ENCODE measurements at regions not wholly inside any gene's neighbourhood (a gene's known extent, or its start where the extent isn't known, plus 50 kb on each side); places are given as distances from the start of the nearest gene placed in this dataset.
"Not testable (repeated sequence)": the region's sequence is repeated elsewhere in the genome, so short reads cannot be mapped to it uniquely, and the experiment has no call there.

DNA sequence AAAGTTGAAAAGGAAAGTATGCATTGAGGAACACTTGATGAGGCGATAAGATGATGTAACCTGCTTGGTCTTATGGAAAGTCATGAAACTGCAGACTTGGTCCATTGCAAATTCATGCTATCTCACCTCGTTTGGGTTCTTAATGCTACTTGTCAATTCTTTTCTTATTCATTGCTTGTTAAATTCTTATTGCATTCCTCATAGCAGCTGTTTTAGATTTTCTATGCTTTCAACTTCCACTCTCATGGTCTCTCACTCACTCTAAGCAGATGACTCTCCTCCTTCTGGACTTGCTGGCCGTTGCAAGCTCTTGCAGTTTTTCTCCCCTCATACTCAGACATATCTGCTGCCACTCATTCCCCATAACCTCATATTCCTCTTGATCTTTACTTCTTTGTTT, 67.8 kb upstream of the CSNK1A1L start:
- Mint-ChIP-seq H3K27me3 (ENCODE audit: low read depth) (peaks cover 4% of the 10 kb centered on the region), H3K36me3 (ENCODE audit: low read depth) (no peaks in the 10 kb centered on the region), H3K9me3 (no peaks in the 10 kb centered on the region), H3K4me3 (no peak overlapping the region), H3K4me1 (ENCODE audit: low read depth) (no peaks in the 10 kb centered on the region), H3K27ac (no peak overlapping the region)
- CTCF ChIA-PET = no interaction called here
- no peak for DNase-seq
- intact Hi-C loops (cut with micrococcal nuclease) = no loop called here

DNA sequence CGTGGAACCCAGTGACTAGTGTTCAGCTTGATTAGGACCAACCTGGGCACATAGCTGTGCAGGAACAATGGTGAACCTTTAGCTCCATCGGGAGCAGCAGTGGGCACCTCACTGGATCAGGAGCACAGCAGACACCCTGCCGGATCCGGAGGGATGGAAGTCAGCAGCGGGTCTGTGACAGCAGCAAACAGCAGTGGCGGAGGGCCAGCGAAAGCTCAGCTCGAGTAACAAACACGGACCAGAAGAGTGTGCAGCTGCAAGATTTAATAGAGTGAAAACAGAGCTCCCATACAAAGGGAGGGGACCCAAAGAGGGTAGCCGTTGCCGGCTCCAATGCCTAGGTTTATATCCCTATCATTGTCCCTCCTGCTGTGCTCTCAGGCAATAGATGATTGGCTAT, 66.8 kb upstream of the CSNK1A1L start:
- intact Hi-C loops (cut with micrococcal nuclease); H3K36me3 Mint-ChIP-seq (ENCODE audit: low read depth); H3K9me3 Mint-ChIP-seq; H3K27me3 Mint-ChIP-seq (ENCODE audit: low read depth); H3K4me3 Mint-ChIP-seq; H3K27ac Mint-ChIP-seq; CTCF ChIA-PET; DNase-seq; H3K4me1 Mint-ChIP-seq (ENCODE audit: low read depth): not testable (repeated sequence)

DNA sequence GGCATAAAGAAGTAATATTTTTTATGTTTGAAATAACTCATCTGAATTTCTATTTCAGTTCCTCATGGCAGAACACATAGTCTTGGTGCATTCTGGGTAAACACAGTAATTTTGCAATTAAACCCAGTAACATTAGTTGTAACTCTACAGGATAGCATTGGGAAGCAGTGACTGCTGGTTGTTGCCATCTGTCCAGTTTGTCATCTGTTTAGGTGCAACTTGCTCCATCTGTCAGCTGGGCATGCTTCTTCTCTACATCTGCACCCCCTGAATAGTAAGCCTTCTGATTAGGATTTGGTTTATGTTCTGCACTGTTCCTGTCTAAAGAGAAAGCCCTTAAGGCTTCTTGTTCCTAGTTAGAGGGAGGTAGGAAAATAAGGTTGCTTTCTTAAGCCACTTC, 63.5 kb upstream of the CSNK1A1L start:
- CTCF ChIA-PET = interaction anchor here (0.8 kb wide), 1 partner anchor 11 kb away, joined by 3 read pairs; no protein-coding TSS in a partner anchor

DNA sequence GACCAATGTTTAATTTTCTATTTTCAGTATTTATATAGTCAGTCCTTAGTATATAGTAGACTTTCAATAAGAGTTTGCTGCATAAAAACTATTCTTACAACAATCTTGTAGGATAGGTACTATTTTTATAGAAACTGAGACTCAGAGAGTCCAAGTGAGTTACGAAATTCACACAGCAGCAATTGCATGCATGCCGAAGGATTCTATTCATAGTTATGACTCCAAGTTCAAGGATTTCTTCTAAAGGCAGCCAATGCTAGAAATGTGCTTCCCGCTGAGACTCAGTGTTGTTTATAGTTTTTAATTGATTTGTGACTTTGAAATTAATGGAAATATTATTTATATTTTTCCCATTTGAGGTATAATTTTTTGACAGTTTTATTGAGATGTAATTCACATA, 62.7 kb upstream of the CSNK1A1L start:
- intact Hi-C loops (cut with micrococcal nuclease) = no loop called here
- Mint-ChIP-seq H3K27me3 (ENCODE audit: low read depth) (peaks cover 6% of the 10 kb centered on the region), H3K9me3 (peaks cover 2% of the 10 kb centered on the region), H3K27ac (no peak overlapping the region), H3K36me3 (ENCODE audit: low read depth) (no peaks in the 10 kb centered on the region), H3K4me1 (ENCODE audit: low read depth) (no peaks in the 10 kb centered on the region), H3K4me3 (no peak overlapping the region)
- CTCF ChIA-PET = no interaction called here
- DNase-seq = no peak

More for the DNA sequence above, 63.5 kb upstream of the CSNK1A1L start:
- H3K4me3 Mint-ChIP-seq = no peak overlapping the region
- intact Hi-C loops (cut with micrococcal nuclease) = no loop called here
- no peaks in the 10 kb centered on the region for H3K4me1 Mint-ChIP-seq (ENCODE audit: low read depth)
- DNase-seq = no peak
- H3K27ac Mint-ChIP-seq = no peak overlapping the region
- H3K9me3 Mint-ChIP-seq = peaks cover 2% of the 10 kb centered on the region
- no peaks in the 10 kb centered on the region for H3K36me3 Mint-ChIP-seq (ENCODE audit: low read depth)
- peaks cover 6% of the 10 kb centered on the region for H3K27me3 Mint-ChIP-seq (ENCODE audit: low read depth)

DNA sequence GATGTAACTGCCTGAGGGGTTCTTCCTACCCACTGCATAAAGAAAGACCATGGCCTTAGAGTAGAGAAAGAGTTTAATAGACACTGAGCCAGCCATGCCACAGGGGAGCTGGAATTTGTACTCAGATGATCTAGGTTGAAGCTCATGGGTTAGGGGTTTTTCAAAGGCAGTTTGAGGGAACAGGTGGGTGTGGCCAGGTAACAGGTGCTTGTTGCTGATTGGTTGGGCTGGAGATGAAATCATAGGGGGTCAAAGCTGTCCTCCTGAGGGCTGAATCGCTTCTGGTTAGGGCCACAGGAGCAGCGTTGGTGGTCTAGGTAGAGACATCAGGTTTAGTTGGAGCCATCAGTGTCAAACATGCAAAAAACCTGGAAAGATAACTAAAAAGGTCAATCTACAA, 59.2 kb upstream of the CSNK1A1L start:
- Mint-ChIP-seq H3K4me1 (ENCODE audit: low read depth) (no peaks in the 10 kb centered on the region), H3K4me3 (no peak overlapping the region)
- CTCF ChIA-PET = no interaction called here

DNA sequence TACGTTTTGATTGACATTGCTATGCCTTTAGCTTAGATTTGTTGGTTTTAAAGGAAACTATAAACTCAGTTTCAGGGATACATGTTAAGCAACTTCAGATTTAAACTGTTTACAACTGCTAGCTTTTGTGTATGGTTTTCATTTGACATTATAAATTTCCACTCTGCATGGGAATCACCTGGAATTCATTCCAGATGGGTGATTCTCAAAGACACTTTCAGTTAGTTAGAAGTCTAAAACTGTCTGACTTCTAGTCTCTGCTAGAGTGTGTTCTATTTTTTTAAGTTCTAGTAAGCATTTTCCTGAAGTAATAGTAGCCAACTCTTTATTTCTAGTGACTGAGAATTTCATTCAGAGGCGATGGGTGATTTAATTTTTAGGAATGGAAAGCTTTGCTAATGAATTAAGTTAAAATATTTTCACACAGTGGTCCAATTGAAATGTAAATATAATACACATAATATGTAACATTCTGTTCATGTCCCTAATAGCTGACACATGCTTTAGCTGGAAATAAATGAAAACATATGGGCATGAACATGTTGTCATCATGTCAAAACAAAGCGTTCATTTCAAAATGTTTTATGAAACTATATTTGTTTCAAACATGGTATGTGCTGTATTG, 58.3 kb upstream of the CSNK1A1L start:
- no peaks in the 10 kb centered on the region for H3K4me1 Mint-ChIP-seq (ENCODE audit: low read depth)
- no peak overlapping the region for H3K27ac Mint-ChIP-seq
- DNase-seq = no peak
- intact Hi-C loops (cut with micrococcal nuclease) = no loop called here
- H3K27me3 Mint-ChIP-seq (ENCODE audit: low read depth) = peaks cover 2% of the 10 kb centered on the region
- CTCF ChIA-PET = no interaction called here
- H3K4me3 Mint-ChIP-seq = no peak overlapping the region
- H3K9me3 Mint-ChIP-seq = peaks cover 14% of the 10 kb centered on the region
- no peaks in the 10 kb centered on the region for H3K36me3 Mint-ChIP-seq (ENCODE audit: low read depth)

More for the DNA sequence above, 59.2 kb upstream of the CSNK1A1L start:
- Mint-ChIP-seq H3K27ac (no peak overlapping the region), H3K9me3 (peaks cover 11% of the 10 kb centered on the region), H3K36me3 (ENCODE audit: low read depth) (no peaks in the 10 kb centered on the region), H3K27me3 (ENCODE audit: low read depth) (peaks cover 2% of the 10 kb centered on the region)
- intact Hi-C loops (cut with micrococcal nuclease) = no loop called here
- DNase-seq = no peak

DNA sequence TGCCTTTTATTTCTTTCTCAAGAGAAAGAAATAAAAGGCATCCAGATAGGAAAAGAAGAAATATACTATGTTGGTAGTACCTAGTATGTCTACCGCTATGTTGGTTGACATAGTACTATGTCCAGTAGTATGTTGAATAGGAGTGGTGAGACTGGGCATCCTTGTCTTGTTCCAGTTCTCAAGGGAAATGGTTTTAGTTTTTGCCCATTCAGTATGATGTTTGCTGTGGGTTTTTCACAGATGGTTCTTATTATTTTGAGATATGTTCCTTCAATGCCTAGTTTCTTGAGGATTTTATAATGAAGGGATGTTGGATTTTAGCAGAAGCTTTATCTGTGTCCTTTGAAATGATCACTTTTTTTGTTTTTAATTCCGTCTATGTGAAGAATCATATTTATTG, 53.0 kb upstream of the CSNK1A1L start:
- H3K27ac Mint-ChIP-seq = no peak overlapping the region
- H3K9me3 Mint-ChIP-seq = peaks cover 16% of the 10 kb centered on the region
- CTCF ChIA-PET = no interaction called here
- no peak for DNase-seq
- H3K36me3 Mint-ChIP-seq (ENCODE audit: low read depth) = no peaks in the 10 kb centered on the region
- H3K4me3 Mint-ChIP-seq = no peak overlapping the region
- intact Hi-C loops (cut with micrococcal nuclease) = no loop called here
- H3K27me3 Mint-ChIP-seq (ENCODE audit: low read depth) = no peaks in the 10 kb centered on the region
- no peaks in the 10 kb centered on the region for H3K4me1 Mint-ChIP-seq (ENCODE audit: low read depth)

DNA sequence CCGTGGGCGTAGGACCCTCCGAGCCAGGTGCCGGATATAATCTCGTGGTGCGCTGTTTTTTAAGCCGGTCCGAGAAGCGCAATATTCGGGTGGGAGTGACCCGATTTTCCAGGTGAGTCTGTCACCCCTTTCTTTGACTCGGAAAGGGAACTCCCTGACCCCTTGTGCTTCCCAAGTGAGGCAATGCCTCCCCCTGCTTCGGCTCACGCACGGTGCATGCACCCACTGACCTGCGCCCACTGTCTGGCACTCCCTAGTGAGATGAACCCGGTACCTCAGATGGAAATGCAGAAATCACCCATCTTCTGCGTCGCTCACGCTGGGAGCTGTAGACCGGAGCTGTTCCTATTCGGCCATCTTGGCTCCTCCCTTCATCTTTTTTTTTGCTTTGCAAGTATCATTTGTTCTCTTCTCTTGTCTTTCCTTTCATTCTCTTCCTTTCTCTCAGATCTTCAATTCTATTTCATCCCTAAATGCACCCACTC, 50.2 kb upstream of the CSNK1A1L start:
- CTCF ChIA-PET; H3K4me1 Mint-ChIP-seq (ENCODE audit: low read depth); H3K27ac Mint-ChIP-seq; intact Hi-C loops (cut with micrococcal nuclease); H3K27me3 Mint-ChIP-seq (ENCODE audit: low read depth); H3K36me3 Mint-ChIP-seq (ENCODE audit: low read depth); H3K4me3 Mint-ChIP-seq; DNase-seq: not testable (repeated sequence)
- H3K9me3 Mint-ChIP-seq = peaks cover 15% of the 10 kb centered on the region
